ENCODE measurements at regions not wholly inside any gene's neighbourhood (a gene's known extent, or its start where the extent isn't known, plus 50 kb on each side); places are given as distances from the start of the nearest gene placed in this dataset.
"Not testable (repeated sequence)": the region's sequence is repeated elsewhere in the genome, so short reads cannot be mapped to it uniquely, and the experiment has no call there.

GRCh38 chr5:8710426-8710930 lies 835.4 kb downstream of the SEMA5A start:
- H3K27ac Mint-ChIP-seq: no peak overlapping the region
- no peaks in the 10 kb centered on the region for H3K27me3 Mint-ChIP-seq (ENCODE audit: low read depth)
- ChIA-PET POLR2A (no interaction called here), CTCF (no interaction called here)
- DNase-seq: no peak
- ATAC-seq: no peak
- no peak overlapping the region for H3K4me3 Mint-ChIP-seq
- peaks cover 4% of the 10 kb centered on the region for H3K9me3 Mint-ChIP-seq (ENCODE audit: insufficient read depth)
- H3K36me3 Mint-ChIP-seq (ENCODE audit: low read depth): no peaks in the 10 kb centered on the region
- H3K4me1 Mint-ChIP-seq (ENCODE audit: low read depth): no peaks in the 10 kb centered on the region

GRCh38 chr5:8714198-8714597 lies 831.7 kb downstream of the SEMA5A start:
- Mint-ChIP-seq H3K4me3 (no peak overlapping the region), H3K27me3 (ENCODE audit: low read depth) (no peaks in the 10 kb centered on the region), H3K27ac (no peak overlapping the region), H3K4me1 (ENCODE audit: low read depth) (no peaks in the 10 kb centered on the region), H3K9me3 (ENCODE audit: insufficient read depth) (peaks cover 7% of the 10 kb centered on the region), H3K36me3 (ENCODE audit: low read depth) (no peaks in the 10 kb centered on the region)
- ChIA-PET CTCF (no interaction called here), POLR2A (no interaction called here)
- ATAC-seq (no peak), DNase-seq (no peak)

GRCh38 chr5:8714861-8715260 lies 831.0 kb downstream of the SEMA5A start:
- Mint-ChIP-seq H3K9me3 (ENCODE audit: insufficient read depth) (peaks cover 9% of the 10 kb centered on the region), H3K4me3 (no peak overlapping the region), H3K4me1 (ENCODE audit: low read depth) (no peaks in the 10 kb centered on the region)

GRCh38 chr5:8719796-8720195 lies 826.1 kb downstream of the SEMA5A start:
- Mint-ChIP-seq H3K27me3 (ENCODE audit: low read depth) (no peaks in the 10 kb centered on the region), H3K36me3 (ENCODE audit: low read depth) (no peaks in the 10 kb centered on the region), H3K9me3 (ENCODE audit: insufficient read depth) (peaks cover 5% of the 10 kb centered on the region), H3K4me3 (no peak overlapping the region), H3K27ac (no peak overlapping the region), H3K4me1 (ENCODE audit: low read depth) (no peaks in the 10 kb centered on the region)
- POLR2A ChIA-PET: no interaction called here
- DNase-seq: no peak
- CTCF ChIA-PET: no interaction called here
- no peak for ATAC-seq

More at GRCh38 chr5:8714861-8715260, 831.0 kb downstream of the SEMA5A start:
- Mint-ChIP-seq H3K27me3 (ENCODE audit: low read depth) (no peaks in the 10 kb centered on the region), H3K36me3 (ENCODE audit: low read depth) (no peaks in the 10 kb centered on the region), H3K27ac (no peak overlapping the region)
- no peak for ATAC-seq
- CTCF ChIA-PET: no interaction called here
- POLR2A ChIA-PET: no interaction called here
- DNase-seq: no peak

- CTCF ChIA-PET: no interaction called here
- Mint-ChIP-seq H3K4me3 (no peak overlapping the region), H3K4me1 (ENCODE audit: low read depth) (no peaks in the 10 kb centered on the region), H3K36me3 (ENCODE audit: low read depth) (no peaks in the 10 kb centered on the region), H3K9me3 (ENCODE audit: insufficient read depth) (peaks cover 10% of the 10 kb centered on the region), H3K27ac (no peak overlapping the region), H3K27me3 (ENCODE audit: low read depth) (no peaks in the 10 kb centered on the region)
- DNase-seq (no peak), ATAC-seq (no peak)
- POLR2A ChIA-PET: no interaction called here
Measured at GRCh38 chr5:8720506-8720905, 825.4 kb downstream of the SEMA5A start.

- H3K4me3 Mint-ChIP-seq: no peak overlapping the region
- POLR2A ChIA-PET: no interaction called here
- no peaks in the 10 kb centered on the region for H3K4me1 Mint-ChIP-seq (ENCODE audit: low read depth)
- H3K27me3 Mint-ChIP-seq (ENCODE audit: low read depth): no peaks in the 10 kb centered on the region
- no peak overlapping the region for H3K27ac Mint-ChIP-seq
- H3K36me3 Mint-ChIP-seq (ENCODE audit: low read depth): no peaks in the 10 kb centered on the region
- DNase-seq (no peak), ATAC-seq (no peak)
- CTCF ChIA-PET: no interaction called here
- H3K9me3 Mint-ChIP-seq (ENCODE audit: insufficient read depth): peaks cover 13% of the 10 kb centered on the region
Measured at GRCh38 chr5:8721536-8721935, 824.3 kb downstream of the SEMA5A start.

GRCh38 chr5:8726383-8727036 lies 819.4 kb downstream of the SEMA5A start:
- no peak for ATAC-seq
- Mint-ChIP-seq H3K9me3 (ENCODE audit: insufficient read depth) (peaks cover 11% of the 10 kb centered on the region), H3K27me3 (ENCODE audit: low read depth) (no peaks in the 10 kb centered on the region), H3K4me1 (ENCODE audit: low read depth) (no peaks in the 10 kb centered on the region), H3K4me3 (no peak overlapping the region), H3K27ac (no peak overlapping the region), H3K36me3 (ENCODE audit: low read depth) (no peaks in the 10 kb centered on the region)
- POLR2A ChIA-PET: no interaction called here
- DNase-seq: no peak
- CTCF ChIA-PET: no interaction called here

GRCh38 chr5:8727396-8727795 lies 818.5 kb downstream of the SEMA5A start:
- ChIA-PET POLR2A (no interaction called here), CTCF (no interaction called here)
- H3K27me3 Mint-ChIP-seq (ENCODE audit: low read depth): no peaks in the 10 kb centered on the region
- no peak overlapping the region for H3K27ac Mint-ChIP-seq
- H3K9me3 Mint-ChIP-seq (ENCODE audit: insufficient read depth): peaks cover 19% of the 10 kb centered on the region
- DNase-seq: no peak
- H3K4me3 Mint-ChIP-seq: no peak overlapping the region
- no peaks in the 10 kb centered on the region for H3K36me3 Mint-ChIP-seq (ENCODE audit: low read depth)
- no peaks in the 10 kb centered on the region for H3K4me1 Mint-ChIP-seq (ENCODE audit: low read depth)
- ATAC-seq: no peak

- no peak overlapping the region for H3K4me3 Mint-ChIP-seq
- no peaks in the 10 kb centered on the region for H3K36me3 Mint-ChIP-seq (ENCODE audit: low read depth)
- H3K4me1 Mint-ChIP-seq (ENCODE audit: low read depth): no peaks in the 10 kb centered on the region
- H3K9me3 Mint-ChIP-seq (ENCODE audit: insufficient read depth): peaks cover 19% of the 10 kb centered on the region
- ATAC-seq: no peak
- CTCF ChIA-PET: no interaction called here
- H3K27ac Mint-ChIP-seq: no peak overlapping the region
- H3K27me3 Mint-ChIP-seq (ENCODE audit: low read depth): no peaks in the 10 kb centered on the region
- DNase-seq: no peak
- POLR2A ChIA-PET: no interaction called here
Measured at GRCh38 chr5:8729437-8729836, 816.4 kb downstream of the SEMA5A start.

GRCh38 chr5:8730194-8730593 lies 815.7 kb downstream of the SEMA5A start:
- CTCF ChIA-PET: no interaction called here
- Mint-ChIP-seq H3K27me3 (ENCODE audit: low read depth) (no peaks in the 10 kb centered on the region), H3K27ac (no peak overlapping the region), H3K9me3 (ENCODE audit: insufficient read depth) (peaks cover 17% of the 10 kb centered on the region), H3K4me1 (ENCODE audit: low read depth) (no peaks in the 10 kb centered on the region), H3K36me3 (ENCODE audit: low read depth) (no peaks in the 10 kb centered on the region), H3K4me3 (no peak overlapping the region)
- no peak for ATAC-seq
- DNase-seq: no peak
- POLR2A ChIA-PET: no interaction called here

- CTCF ChIA-PET; H3K36me3 Mint-ChIP-seq (ENCODE audit: low read depth); H3K4me3 Mint-ChIP-seq; POLR2A ChIA-PET; DNase-seq; ATAC-seq; H3K27me3 Mint-ChIP-seq (ENCODE audit: low read depth); H3K4me1 Mint-ChIP-seq (ENCODE audit: low read depth); H3K27ac Mint-ChIP-seq: not testable (repeated sequence)
- H3K9me3 Mint-ChIP-seq (ENCODE audit: insufficient read depth): peaks cover 10% of the 10 kb centered on the region
Measured at GRCh38 chr5:8731110-8731509, 814.8 kb downstream of the SEMA5A start.

- Mint-ChIP-seq H3K27ac (no peak overlapping the region), H3K4me1 (ENCODE audit: low read depth) (no peaks in the 10 kb centered on the region), H3K4me3 (no peak overlapping the region), H3K36me3 (ENCODE audit: low read depth) (no peaks in the 10 kb centered on the region), H3K27me3 (ENCODE audit: low read depth) (no peaks in the 10 kb centered on the region), H3K9me3 (ENCODE audit: insufficient read depth) (peaks cover 17% of the 10 kb centered on the region)
- no peak for ATAC-seq
- ChIA-PET POLR2A (no interaction called here), CTCF (no interaction called here)
- no peak for DNase-seq
Measured at GRCh38 chr5:8740595-8740994, 805.3 kb downstream of the SEMA5A start.

- DNase-seq (no peak), ATAC-seq (no peak)
- POLR2A ChIA-PET: no interaction called here
- no peaks in the 10 kb centered on the region for H3K36me3 Mint-ChIP-seq (ENCODE audit: low read depth)
- H3K4me1 Mint-ChIP-seq (ENCODE audit: low read depth): no peaks in the 10 kb centered on the region
- no peak overlapping the region for H3K27ac Mint-ChIP-seq
- H3K4me3 Mint-ChIP-seq: no peak overlapping the region
- H3K9me3 Mint-ChIP-seq (ENCODE audit: insufficient read depth): no peaks in the 10 kb centered on the region
- H3K27me3 Mint-ChIP-seq (ENCODE audit: low read depth): no peaks in the 10 kb centered on the region
- CTCF ChIA-PET: no interaction called here
Measured at GRCh38 chr5:8749556-8749955, 796.3 kb downstream of the SEMA5A start.

Data from activated CD8-positive, alpha-beta T cell treated with anti-CD3 and anti-CD28 coated beads, Interleukin-2, amount 10 ng/mL, durations not matched to agents 7 days and 5 days (primary cell).